GM18508 (cell line): ENCODE measurements at regions not wholly inside any gene's neighbourhood (a gene's known extent, or its start where the extent isn't known, plus 50 kb on each side); places are given as distances from the start of the nearest gene placed in this dataset.
"Not testable (repeated sequence)": the region's sequence is repeated elsewhere in the genome, so short reads cannot be mapped to it uniquely, and the experiment has no call there.

Experiments
- ATAC-seq: cut with Tn5 transposase; IDR thresholded peaks from one replicate; pipeline ENCODE4 v1.9.1; 2021; ENCODE audit warnings: moderate number of reproducible peaks; ENCODE audit not compliant: insufficient read depth, unreplicated experiment

- no peak for ATAC-seq
Measured at GRCh38 chr21:15932726-15933125, 202.9 kb downstream of the USP25 start.

GRCh38 chr21:15935530-15935929 is 205.7 kb downstream of the USP25 start:
- ATAC-seq = no peak

- no peak for ATAC-seq
Measured at GRCh38 chr21:15943009-15943666, 213.4 kb downstream of the USP25 start.

GRCh38 chr21:15947677-15948076 is 217.9 kb downstream of the USP25 start:
- ATAC-seq = no peak

- ATAC-seq = no peak
Measured at GRCh38 chr21:15953551-15954116, 223.9 kb downstream of the USP25 start.

- no peak for ATAC-seq
Measured at GRCh38 chr21:15964236-15964855, 234.6 kb downstream of the USP25 start.

GRCh38 chr21:15966231-15966630 is 236.4 kb downstream of the USP25 start:
- no peak for ATAC-seq

- ATAC-seq = no peak
Measured at GRCh38 chr21:15966651-15967050, 236.9 kb downstream of the USP25 start.

- ATAC-seq = no peak
Measured at GRCh38 chr21:15967661-15968060, 237.9 kb downstream of the USP25 start.

GRCh38 chr21:15968776-15969310 is 239.1 kb downstream of the USP25 start:
- no peak for ATAC-seq

GRCh38 chr21:15976807-15977206 is 247.0 kb downstream of the USP25 start:
- ATAC-seq = no peak

- ATAC-seq = no peak
Measured at GRCh38 chr21:15978215-15978738, 248.5 kb downstream of the USP25 start.

GRCh38 chr21:15979493-15979892 is 249.7 kb downstream of the USP25 start:
- ATAC-seq = not testable (repeated sequence)

- ATAC-seq = no peak
Measured at GRCh38 chr21:15986277-15986676, 256.5 kb downstream of the USP25 start.

- no peak for ATAC-seq
Measured at GRCh38 chr21:15992171-15992570, 262.4 kb downstream of the USP25 start.

GRCh38 chr21:15993951-15994350 is 264.2 kb downstream of the USP25 start:
- ATAC-seq = no peak

- no peak for ATAC-seq
Measured at GRCh38 chr21:15999741-16000140, 270.0 kb downstream of the USP25 start.

- no peak for ATAC-seq
Measured at GRCh38 chr21:16002874-16003466, 273.2 kb downstream of the USP25 start.

- no peak for ATAC-seq
Measured at GRCh38 chr21:16004086-16004485, 274.3 kb downstream of the USP25 start.

GRCh38 chr21:16004523-16004922 is 274.7 kb downstream of the USP25 start:
- ATAC-seq = no peak

GRCh38 chr21:16005996-16006395 is 276.2 kb downstream of the USP25 start:
- ATAC-seq = no peak
